OCI-M2 (cell line): ENCODE measurements at regions not wholly inside any gene's neighbourhood (a gene's known extent, or its start where the extent isn't known, plus 50 kb on each side); places are given as distances from the start of the nearest gene placed in this dataset.
"Not testable (repeated sequence)": the region's sequence is repeated elsewhere in the genome, so short reads cannot be mapped to it uniquely, and the experiment has no call there.

Source experiments
- DNase-seq: peaks from one replicate; lab custom pipeline; 2025; ENCODE audit not compliant: unreplicated experiment; lab: John Stamatoyannopoulos, UW

- DNase-seq: no peak
These were observed 105.0 kb upstream of the FSIP2 start for GRCh38 chr2:185633621-185634020.

- no peak for DNase-seq
These were observed 99.8 kb upstream of the FSIP2 start for GRCh38 chr2:185638771-185639170.

DNA sequence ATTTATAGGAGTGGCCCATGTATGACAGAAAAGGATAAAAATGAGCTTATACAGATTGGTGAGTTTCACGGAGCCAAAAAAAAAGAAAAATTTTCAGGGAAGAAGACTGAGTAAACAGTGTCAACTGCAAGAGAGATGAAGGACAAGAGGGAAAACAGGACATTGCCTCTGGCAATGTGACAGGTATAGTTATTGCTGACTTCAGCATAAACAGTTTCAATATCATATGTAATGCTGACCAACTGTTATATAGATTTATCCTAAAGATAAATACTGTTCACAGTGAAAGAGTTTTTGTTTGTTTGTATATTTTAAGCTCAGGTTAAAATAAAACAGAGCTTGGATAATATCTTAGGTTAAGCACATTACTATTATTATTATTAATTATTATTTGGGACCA lies 98.0 kb upstream of the FSIP2 start:
- no peak for DNase-seq

DNA sequence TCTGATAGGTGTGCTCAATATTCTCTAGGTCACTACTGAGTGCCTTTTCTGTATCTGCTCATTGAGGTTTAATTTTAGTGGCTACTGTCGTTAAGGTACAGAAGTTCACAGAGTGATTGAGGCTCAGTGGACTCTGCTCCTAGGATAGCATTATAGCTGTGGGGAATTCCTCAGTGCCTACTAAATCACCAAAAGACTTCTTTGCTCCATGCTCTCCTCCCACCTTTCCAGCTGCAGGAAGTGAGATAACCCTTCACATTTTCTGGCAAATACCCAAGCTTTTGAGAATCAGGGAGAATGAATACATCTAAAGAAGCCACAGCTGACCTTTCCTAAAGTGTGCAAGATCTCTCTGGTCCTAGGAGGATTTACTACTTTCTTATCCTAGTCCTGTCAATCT lies 95.2 kb upstream of the FSIP2 start:
- no peak for DNase-seq

DNA sequence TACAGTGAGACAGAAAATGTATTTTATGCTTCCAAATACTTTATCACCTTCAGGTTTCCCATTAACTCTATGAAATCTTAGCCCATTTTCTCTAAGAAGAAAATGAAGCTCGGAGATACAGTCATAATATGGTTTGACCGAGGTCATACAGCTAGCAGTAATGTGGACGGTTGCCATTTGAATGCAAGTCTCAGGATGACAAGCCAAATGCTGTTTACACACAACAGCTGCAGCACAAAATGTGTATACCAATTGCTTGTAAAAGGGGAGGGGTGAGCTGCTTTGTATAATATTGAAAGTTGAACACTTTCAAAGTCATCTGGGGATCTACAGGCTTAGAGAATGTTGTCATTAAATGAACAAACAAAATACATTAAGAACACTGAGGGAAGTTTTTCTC lies 93.8 kb upstream of the FSIP2 start:
- no peak for DNase-seq

DNA sequence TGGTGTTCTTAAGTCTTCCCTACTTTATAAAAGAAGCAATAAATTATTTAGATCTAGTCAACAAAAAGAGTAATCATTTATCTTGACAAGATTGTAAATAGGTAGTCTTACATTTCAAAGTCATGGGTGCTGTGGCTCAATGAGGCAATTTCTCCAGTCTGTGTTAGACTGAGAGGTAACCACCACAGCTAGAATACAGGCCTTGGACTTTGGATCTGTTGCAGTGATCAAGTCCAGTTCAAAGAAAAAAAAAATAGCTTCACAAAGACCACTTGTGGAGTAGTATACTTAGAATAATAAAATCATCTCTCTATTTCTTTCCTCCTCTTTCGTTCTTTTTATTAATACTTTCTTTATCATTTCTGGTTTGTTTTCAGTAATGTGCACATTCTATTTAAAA lies 93.1 kb upstream of the FSIP2 start:
- no peak for DNase-seq

GRCh38 chr2:185658750-185659149 lies 79.9 kb upstream of the FSIP2 start:
- DNase-seq: no peak

- no peak for DNase-seq
These were observed 74.8 kb upstream of the FSIP2 start for GRCh38 chr2:185663811-185664210.

GRCh38 chr2:185664384-185664783 lies 74.2 kb upstream of the FSIP2 start:
- DNase-seq: no peak

- no peak for DNase-seq
These were observed 73.3 kb upstream of the FSIP2 start for GRCh38 chr2:185665251-185665814.

GRCh38 chr2:185667452-185667851 lies 71.2 kb upstream of the FSIP2 start:
- DNase-seq: no peak

DNA sequence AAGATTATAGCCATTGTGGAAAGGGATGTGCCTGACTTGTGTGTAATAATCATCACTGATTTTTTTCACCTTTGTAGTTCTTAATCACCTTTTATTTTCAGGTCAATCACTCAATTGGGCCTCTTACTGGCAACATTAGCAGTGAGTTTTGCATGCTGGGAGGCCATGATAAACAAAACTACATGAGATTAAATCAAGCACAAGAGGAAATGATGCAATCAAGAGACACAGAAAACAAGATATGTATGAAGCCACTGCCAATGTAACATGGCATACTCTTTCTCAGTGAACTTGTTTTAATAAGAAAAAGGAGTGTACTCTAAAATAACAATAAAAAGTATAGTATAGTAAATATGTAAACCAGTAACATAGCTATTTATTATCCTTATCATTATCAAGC lies 69.9 kb upstream of the FSIP2 start:
- DNase-seq: no peak

DNA sequence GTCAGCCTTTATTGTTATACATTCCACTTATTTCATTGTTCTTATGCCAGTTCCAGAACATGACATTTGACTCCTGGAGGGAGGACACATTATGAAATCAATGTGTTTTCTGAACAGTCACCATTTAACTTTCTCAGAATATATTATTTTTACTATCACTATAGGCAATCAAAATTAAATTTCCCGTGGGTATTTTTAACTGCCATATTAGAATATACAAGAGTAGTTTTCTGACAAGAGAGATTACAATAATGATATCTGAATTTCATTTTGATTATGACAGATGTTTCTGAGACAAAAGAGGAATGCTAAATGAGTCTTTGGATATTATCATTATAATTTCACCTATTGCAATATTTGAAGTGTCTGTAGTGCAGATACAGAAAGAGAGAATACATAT lies 64.4 kb upstream of the FSIP2 start:
- DNase-seq: no peak

GRCh38 chr2:185676316-185676715 lies 62.3 kb upstream of the FSIP2 start:
- DNase-seq: no peak

DNA sequence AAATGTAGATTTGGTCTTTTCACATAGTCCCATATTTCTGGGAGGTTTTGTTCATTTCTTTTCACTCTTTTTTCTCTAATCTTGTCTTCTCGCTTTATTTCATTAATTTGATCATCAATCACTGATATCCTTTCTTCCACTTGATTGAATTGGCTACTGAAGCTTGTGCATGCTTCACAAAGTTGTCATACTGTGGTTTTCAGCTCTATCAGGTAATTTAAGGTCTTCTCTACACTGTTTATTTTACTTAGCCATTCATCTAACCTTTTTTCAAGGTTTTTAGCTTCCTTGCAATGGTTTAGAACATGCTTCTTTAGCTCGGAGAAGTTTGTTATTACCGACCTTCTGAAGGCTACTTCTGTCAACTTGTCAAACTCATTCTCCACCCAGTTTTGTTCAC lies 51.6 kb upstream of the FSIP2 start:
- not testable (repeated sequence) for DNase-seq

- DNase-seq: no peak
These were observed 50.6 kb upstream of the FSIP2 start for GRCh38 chr2:185687967-185688366.
